ENCODE measurements at regions not wholly inside any gene's neighbourhood (a gene's known extent, or its start where the extent isn't known, plus 50 kb on each side); places are given as distances from the start of the nearest gene placed in this dataset.

- no peak for TF ChIP-seq CTCF (IDR thresholded peaks at IDR 0.05; ENCODE audit: extremely low read depth, low read depth, low read length)
Observed at GRCh38 chr4:129377131-129377845, 281.3 kb downstream of the C4orf33 start.

GRCh38 chr4:129378364-129378763, 282.4 kb downstream of the C4orf33 start:
- Histone ChIP-seq H3K27me3 (ENCODE audit: insufficient read depth, low read length) (no peaks in the 10 kb centered on the region), H3K4me3 (ENCODE audit: insufficient read depth, low read length) (no peak overlapping the region), H3K79me2 (ENCODE audit: insufficient read depth, low read length) (no peaks in the 10 kb centered on the region), H2AFZ (ENCODE audit: low read length) (no peak overlapping the region), H4K20me1 (ENCODE audit: insufficient read depth, low read length) (no peaks in the 10 kb centered on the region), H3K4me2 (ENCODE audit: insufficient read depth, low read length) (no peak overlapping the region), H3K9me3 (ENCODE audit: low read depth, low read length) (no peaks in the 10 kb centered on the region), H3K36me3 (ENCODE audit: insufficient read depth, low read length) (no peaks in the 10 kb centered on the region), H3K27ac (ENCODE audit: low read depth, low read length) (no peak overlapping the region), H3K4me1 (ENCODE audit: insufficient read depth, low read length) (no peaks in the 10 kb centered on the region)
- no peak for TF ChIP-seq CTCF (IDR thresholded peaks at IDR 0.05; ENCODE audit: extremely low read depth, low read depth, low read length)
- no peak for DNase-seq (ENCODE audit: insufficient read length, low spot score, missing footprints)

More at GRCh38 chr4:129377131-129377845, 281.3 kb downstream of the C4orf33 start:
- no peak overlapping the region for H3K4me3 ChIP-seq (ENCODE audit: insufficient read depth, low read length)
- DNase-seq (ENCODE audit: insufficient read length, low spot score, missing footprints): no peak
- no peaks in the 10 kb centered on the region for H3K36me3 ChIP-seq (ENCODE audit: insufficient read depth, low read length)
- no peaks in the 10 kb centered on the region for H3K79me2 ChIP-seq (ENCODE audit: insufficient read depth, low read length)
- H3K4me2 ChIP-seq (ENCODE audit: insufficient read depth, low read length): no peak overlapping the region
- no peaks in the 10 kb centered on the region for H4K20me1 ChIP-seq (ENCODE audit: insufficient read depth, low read length)
- no peaks in the 10 kb centered on the region for H3K27me3 ChIP-seq (ENCODE audit: insufficient read depth, low read length)
- H3K9me3 ChIP-seq (ENCODE audit: low read depth, low read length): no peaks in the 10 kb centered on the region
- H2AFZ ChIP-seq (ENCODE audit: low read length): no peak overlapping the region
- H3K4me1 ChIP-seq (ENCODE audit: insufficient read depth, low read length): no peaks in the 10 kb centered on the region
- H3K27ac ChIP-seq (ENCODE audit: low read depth, low read length): no peak overlapping the region

GRCh38 chr4:129379429-129379828, 283.5 kb downstream of the C4orf33 start:
- Histone ChIP-seq H3K36me3 (ENCODE audit: insufficient read depth, low read length) (no peaks in the 10 kb centered on the region), H3K79me2 (ENCODE audit: insufficient read depth, low read length) (no peaks in the 10 kb centered on the region), H3K9me3 (ENCODE audit: low read depth, low read length) (no peaks in the 10 kb centered on the region), H3K4me2 (ENCODE audit: insufficient read depth, low read length) (no peak overlapping the region), H3K27me3 (ENCODE audit: insufficient read depth, low read length) (no peaks in the 10 kb centered on the region), H4K20me1 (ENCODE audit: insufficient read depth, low read length) (no peaks in the 10 kb centered on the region), H2AFZ (ENCODE audit: low read length) (no peak overlapping the region), H3K4me1 (ENCODE audit: insufficient read depth, low read length) (no peaks in the 10 kb centered on the region), H3K27ac (ENCODE audit: low read depth, low read length) (no peak overlapping the region), H3K4me3 (ENCODE audit: insufficient read depth, low read length) (no peak overlapping the region)
- DNase-seq (ENCODE audit: insufficient read length, low spot score, missing footprints): no peak
- no peak for TF ChIP-seq CTCF (IDR thresholded peaks at IDR 0.05; ENCODE audit: extremely low read depth, low read depth, low read length)

- Histone ChIP-seq H4K20me1 (ENCODE audit: insufficient read depth, low read length) (no peaks in the 10 kb centered on the region), H3K36me3 (ENCODE audit: insufficient read depth, low read length) (no peaks in the 10 kb centered on the region), H3K4me3 (ENCODE audit: insufficient read depth, low read length) (no peak overlapping the region), H3K79me2 (ENCODE audit: insufficient read depth, low read length) (no peaks in the 10 kb centered on the region), H3K27ac (ENCODE audit: low read depth, low read length) (no peak overlapping the region), H3K27me3 (ENCODE audit: insufficient read depth, low read length) (no peaks in the 10 kb centered on the region), H3K4me2 (ENCODE audit: insufficient read depth, low read length) (no peak overlapping the region), H3K4me1 (ENCODE audit: insufficient read depth, low read length) (no peaks in the 10 kb centered on the region), H2AFZ (ENCODE audit: low read length) (no peak overlapping the region), H3K9me3 (ENCODE audit: low read depth, low read length) (no peaks in the 10 kb centered on the region)
- DNase-seq (ENCODE audit: insufficient read length, low spot score, missing footprints): no peak
- TF ChIP-seq CTCF (IDR thresholded peaks at IDR 0.05; ENCODE audit: extremely low read depth, low read depth, low read length): no peak
Observed at GRCh38 chr4:129384974-129385373, 289.0 kb downstream of the C4orf33 start.
